Skeletal muscle cell (primary cell): ENCODE measurements at regions not wholly inside any gene's neighbourhood (a gene's known extent, or its start where the extent isn't known, plus 50 kb on each side); places are given as distances from the start of the nearest gene placed in this dataset.

ENCODE experiments used
- DNase-seq: peaks from one replicate; pipeline ENCODE4 v3.0.0-alpha.2; 2010; ENCODE audit warnings: low read depth
- H3K4me3 ChIP-seq: 2 replicates; pipeline ENCODE4 v1.5.1; 2011; ENCODE audit warnings: low read depth, mild to moderate bottlenecking, control low read depth, low read length, moderate library complexity

DNA sequence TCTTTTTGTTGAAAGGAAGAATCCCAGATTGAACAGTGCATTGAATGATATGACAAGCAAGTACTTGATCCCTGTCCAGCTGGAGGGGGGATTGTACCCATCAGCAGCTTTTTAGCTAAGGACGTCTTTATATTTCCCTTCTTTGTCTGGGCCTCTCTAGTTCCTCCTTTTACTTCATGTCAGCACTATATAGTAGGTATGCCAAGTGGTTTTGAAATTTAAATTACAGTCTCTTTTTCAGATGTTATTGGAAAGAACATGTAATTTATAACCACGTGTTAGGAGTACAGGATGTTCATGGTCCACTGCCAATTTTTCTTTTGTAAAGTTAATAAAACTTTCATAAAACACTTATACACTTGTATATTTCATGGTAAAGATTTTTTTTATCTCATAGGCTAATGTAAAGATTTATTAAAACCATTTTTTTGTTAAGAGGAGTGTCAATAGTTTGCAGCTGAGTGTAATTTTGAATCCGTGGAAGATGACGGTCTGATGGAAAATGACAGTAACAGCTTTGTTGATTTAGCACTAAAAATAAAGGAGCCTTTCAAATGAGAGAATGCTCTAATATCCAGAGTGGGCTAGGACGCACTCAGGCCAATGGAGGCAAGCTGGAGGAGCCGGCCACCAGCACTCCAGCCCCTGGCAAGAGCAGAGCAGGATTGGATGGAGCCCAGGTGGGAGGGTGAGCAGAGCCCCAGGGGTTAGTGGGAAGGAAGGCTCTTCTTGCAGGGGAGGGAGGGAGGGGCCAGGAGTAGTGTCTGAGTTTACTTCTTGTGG is 488.3 kb downstream of the INSC start:
- no peak overlapping the region for H3K4me3 ChIP-seq
- no peak for DNase-seq

DNA sequence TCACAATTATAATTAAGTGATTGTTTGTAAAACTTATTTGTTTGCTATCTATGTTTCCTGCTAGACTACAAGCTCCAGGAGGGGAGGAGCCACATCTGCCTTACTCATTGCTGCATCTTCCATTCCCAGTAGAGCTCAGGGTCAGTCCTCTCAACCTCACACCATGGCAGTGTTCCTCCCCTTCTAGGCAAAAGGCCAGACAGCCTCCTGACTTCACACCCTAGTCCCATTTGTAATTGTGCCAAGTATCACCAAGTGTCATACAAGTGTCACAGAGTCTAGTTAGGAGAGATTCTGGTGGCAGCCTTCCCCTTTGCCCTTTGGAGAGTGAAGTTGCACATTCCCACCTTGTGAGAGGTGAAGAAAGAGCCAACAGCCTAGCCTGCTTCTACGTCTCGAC is 490.4 kb downstream of the INSC start:
- DNase-seq: no peak
- H3K4me3 ChIP-seq: no peak overlapping the region

DNA sequence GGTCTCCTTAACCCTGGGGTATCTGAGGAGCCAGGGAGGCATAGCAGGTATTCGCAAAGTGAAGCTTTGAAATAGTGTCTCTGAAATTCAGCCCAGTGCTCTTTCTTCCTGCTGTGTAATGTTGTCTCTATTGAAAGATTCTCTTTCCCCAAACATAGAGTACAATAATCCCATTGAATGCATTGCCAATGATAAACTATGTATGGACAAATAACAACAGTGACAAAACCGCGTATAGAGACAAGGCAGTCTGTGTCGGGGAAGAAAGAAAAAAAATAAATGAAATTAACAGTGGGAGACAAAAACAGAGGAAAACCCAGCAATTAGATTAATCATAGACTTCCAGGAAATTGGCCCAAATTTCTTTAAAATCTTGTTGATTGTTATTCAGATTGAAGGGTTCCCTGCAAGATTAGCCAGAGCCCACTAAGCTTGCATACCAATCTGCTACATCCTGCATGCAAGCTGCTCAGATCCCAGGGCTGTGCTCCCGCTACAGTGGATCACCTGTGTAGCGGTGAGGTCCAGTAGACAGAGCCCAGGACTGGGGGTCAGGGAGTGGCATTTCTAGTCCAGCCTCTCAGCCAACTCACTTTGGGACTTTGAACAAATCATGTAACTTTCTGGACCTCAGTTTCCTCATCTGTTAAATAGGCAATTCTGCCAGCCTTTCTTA is 492.8 kb downstream of the INSC start:
- DNase-seq: no peak

DNA sequence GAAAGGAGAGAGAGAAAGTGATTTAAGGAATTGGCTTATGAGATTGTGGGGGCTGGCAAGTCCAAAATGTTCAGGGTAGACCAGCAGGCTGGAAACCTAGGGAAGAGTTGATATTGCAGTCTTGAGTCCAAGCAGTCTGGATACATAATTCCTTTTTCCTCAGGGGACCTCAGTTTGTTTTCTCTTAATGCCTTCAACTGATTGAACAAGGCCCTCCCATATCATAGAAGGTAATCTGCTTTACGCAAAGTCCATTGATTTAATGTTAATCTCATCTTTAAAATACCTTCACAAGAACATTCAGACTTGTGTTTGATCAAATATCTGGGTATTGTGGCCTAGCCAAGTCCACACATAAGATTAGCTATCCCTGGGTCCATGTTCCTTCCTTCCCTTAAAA is 494.7 kb downstream of the INSC start:
- H3K4me3 ChIP-seq: no peak overlapping the region
- no peak for DNase-seq

More for the DNA sequence above, 492.8 kb downstream of the INSC start:
- H3K4me3 ChIP-seq: no peak overlapping the region

DNA sequence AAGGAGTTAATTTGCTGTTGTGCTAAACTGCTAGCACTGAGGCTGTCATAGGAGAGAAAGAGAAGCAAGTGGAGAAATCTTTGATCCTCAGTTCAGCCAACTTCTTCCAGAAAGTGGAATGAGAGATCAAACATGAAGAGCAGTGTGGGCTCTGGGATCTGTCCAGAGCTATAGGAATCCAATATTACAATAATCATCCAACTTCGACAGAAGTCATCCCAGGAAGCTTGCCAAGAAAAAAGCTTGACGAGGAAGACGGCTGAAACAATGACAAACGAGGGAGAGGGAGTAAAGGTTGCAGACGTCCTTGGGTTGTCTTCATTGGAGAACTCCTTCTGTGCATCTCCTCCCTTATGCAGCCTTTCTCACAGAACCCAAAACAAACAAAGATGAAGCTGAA is 496.2 kb downstream of the INSC start:
- H3K4me3 ChIP-seq: no peak overlapping the region
- DNase-seq: no peak

DNA sequence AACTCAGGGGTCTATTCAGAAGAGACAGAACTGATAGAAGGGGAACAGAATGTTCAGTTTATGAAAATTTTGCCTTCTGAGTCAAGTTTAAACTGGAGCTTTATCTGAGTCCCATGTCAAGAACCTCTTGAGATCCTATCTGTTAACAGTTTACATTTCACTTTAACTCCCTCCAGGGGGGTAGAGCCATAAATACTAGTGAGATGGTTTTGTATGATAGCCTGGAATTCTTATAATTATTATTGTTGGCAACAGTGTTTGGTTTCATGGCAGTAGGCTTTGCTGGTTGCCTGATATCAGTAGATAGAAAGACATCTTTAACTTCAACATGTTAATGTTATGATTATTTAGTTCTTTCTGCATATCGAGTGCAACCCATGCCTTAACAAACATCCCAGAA is 498.5 kb downstream of the INSC start:
- no peak for DNase-seq
- H3K4me3 ChIP-seq: no peak overlapping the region

DNA sequence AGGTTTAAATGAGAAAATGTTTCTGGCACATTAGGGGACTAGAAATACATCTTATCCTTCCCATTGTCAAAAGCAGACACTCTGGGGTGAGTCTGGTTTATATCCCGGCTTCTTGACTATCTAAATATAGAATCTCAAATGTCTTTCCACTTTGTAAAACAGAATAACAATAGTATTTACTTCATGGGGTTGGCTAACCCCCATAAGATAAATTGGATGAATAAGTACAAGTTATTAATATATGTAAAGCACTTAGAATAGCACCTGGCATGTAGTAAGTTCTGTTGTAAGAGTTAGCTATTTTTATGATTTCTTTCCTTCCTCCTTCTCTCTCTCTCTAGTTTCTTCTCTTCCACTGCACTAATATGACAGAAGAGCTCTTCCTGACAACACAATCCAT is 499.1 kb downstream of the INSC start:
- no peak overlapping the region for H3K4me3 ChIP-seq
- no peak for DNase-seq

DNA sequence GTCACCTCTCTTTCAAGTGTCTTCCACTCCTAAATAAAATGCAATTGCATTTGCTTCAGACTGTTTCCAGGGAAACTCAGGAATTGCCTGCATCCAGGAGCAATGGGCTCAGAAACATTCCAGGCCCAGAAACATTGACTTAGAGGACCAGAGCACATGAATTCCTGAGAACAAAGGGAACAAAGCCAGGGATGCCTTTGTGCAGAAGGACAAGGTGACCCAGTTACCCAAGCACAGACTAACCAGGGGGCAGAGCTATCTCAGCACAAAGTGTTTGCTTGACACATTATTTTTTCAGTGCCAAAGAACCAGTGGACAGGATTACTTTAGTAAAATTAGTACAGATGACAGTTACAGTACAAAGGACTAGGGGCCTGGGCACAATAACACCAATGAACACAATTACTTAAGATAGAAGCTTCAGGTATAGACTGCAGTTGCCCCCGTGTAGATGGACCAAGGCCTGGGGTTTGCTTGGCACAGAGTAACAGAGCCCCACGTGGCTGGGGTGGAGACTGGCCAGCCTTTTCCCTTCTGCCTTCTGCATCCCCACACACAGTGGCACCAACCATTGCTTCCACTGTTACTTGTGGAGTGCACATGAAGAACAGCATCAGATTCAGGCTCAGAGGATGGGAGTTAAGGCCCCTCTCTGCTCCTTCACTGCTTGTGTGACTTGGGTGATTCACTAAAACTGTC is 500.8 kb downstream of the INSC start:
- no peak for DNase-seq
- H3K4me3 ChIP-seq: no peak overlapping the region

DNA sequence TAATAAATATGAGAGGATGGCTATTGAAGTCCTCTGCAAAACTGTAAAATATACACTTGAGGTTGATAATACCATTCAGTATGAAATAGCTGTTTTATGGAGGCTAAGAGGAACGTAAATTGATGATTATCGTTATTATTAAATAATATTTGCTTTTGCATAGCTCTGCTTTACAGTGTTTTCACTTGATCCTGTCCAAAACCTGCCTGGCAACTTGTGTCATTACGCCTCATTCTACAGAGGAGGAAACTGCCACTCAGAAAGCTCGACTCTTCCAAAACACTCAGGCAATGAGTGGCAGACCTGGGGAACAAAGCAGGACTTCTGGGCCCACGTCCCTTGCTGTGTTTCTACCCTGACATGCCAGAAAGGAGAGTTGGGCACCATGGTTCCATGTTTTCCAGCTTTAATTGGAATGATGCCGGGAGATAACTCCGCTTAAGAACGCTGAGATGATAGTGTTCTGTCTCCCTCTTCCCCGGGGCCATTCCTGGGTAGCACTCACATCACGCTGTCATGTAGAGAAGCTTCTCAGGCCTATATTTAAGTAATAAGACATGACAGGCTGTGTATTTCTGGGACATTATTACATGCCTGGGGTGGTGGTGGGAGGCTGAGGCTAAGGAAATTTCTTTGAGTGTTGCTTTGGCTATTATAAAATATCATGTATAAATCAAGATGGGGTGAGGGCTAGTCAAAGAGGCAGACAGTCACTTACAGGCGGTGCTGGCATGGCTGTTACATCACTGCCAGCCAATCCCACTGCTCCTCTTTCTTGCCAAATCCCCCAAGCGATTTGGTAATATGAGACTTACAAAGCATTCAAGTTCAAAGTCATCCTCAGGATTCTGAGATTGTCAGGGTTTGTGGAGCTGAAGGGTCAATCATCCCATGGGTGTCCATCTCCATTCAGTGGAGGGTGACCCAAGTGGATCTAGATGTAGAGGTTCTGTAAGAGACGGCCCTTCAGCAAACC is 501.7 kb downstream of the INSC start:
- DNase-seq: no peak
- H3K4me3 ChIP-seq: no peak overlapping the region

DNA sequence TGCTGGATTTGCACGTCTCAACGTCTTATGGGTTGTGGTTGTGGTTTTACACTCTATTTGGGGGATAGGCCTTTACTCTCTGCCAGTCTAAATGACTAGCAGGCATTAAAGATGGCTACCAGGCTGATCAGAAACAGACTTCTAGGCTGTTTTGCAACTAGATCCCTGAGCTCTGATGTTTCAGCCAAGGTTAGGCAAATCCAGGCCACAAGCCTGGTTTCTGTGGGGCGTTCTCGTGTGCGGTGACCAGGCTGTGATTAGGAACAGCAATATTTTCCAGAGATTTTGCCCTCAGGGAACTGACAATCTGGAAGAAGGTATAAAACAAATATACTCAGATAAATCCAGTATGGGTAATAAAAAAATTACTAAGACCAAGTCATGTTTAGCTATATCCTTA is 502.4 kb downstream of the INSC start:
- H3K4me3 ChIP-seq: no peak overlapping the region
- no peak for DNase-seq

DNA sequence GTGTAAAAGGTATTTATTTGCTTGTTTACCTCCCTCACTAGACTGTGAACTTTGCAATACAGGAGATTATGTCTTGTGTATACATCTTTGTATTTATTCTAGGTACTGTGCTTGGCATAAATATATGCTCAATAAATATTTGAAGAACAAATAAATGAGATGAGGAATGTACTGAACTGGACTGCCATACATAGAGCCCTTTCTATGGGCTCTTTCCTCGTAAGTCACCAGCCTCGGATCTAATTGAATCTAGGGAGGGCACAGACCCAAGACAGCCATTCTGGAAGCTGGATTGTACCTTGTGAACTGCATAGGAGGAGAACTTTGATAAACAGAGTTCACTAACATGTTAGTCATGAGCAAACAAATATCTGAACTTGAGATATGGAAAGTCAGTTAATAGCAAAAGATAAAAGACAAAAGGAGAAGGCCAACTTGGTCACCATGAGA is 503.9 kb downstream of the INSC start:
- H3K4me3 ChIP-seq: no peak overlapping the region
- no peak for DNase-seq

DNA sequence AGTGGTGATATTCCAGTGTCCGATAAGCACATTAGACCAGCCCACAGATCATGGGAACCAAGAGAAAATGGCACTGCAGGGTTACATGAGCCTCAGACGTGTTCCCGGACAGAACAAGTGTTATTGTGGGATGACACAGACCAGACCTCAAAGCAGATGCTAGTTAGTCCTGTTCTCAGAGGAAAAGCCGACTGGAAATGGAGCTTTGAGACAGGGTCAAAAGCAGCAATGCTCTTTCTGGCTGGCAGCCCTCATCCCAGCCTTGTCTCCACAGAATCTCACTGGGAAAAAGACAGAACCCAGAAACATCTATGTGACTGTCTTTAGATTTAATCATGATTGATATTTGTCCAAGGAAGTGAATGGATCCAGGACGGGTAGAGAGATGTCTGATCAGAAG is 506.8 kb downstream of the INSC start:
- no peak overlapping the region for H3K4me3 ChIP-seq
- no peak for DNase-seq

DNA sequence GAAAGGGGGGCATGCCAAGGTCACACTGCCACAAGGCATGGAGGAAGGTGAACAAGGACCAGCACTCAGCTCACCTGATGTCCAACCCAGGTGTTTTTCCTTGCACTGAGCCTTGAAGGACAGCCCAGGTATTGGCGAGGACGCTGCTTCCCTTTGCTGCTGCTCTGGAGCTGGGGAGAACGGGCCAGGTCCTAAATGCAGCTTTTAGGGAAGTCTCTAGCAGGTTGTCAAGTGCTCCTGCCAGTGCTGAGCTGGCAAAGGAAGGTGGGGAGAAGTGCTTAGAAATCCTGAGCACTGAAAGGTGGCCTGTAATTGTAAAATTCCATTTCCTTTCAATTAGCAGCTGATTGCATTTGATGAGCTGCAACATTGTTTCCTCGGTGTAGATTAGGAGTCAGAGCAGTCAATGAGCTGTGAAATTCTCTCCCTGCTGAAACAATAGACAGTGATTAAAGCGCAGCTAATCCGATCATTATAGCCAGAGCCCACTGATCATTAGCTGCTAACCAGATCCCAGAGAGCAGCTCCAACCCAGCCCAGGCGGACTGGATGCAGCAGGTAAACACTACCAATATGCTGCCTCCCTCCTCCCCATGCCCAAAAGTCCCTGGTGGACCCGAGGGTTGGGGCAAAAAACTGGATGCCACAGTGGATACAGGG is 507.6 kb downstream of the INSC start:
- no peak for DNase-seq
- H3K4me3 ChIP-seq: no peak overlapping the region

DNA sequence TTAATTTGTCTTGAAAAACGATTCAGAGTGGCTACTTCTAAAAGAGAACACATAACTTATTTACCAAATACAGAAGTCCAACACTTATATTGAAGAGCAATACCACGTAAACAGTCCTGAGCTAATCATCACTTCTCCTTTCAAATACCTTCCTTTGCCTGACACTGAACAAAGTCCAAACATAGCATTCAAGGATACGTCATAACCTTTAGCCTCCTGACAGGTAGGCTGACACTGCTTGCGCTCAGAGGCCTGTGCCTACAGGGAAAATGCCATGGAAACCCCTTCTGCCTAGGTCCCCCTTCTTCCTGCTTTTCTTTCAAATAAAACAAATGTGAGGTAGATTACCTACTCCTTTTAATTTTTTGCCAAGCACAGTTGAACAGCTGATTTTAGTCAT is 510.0 kb downstream of the INSC start:
- DNase-seq: no peak
- no peak overlapping the region for H3K4me3 ChIP-seq

DNA sequence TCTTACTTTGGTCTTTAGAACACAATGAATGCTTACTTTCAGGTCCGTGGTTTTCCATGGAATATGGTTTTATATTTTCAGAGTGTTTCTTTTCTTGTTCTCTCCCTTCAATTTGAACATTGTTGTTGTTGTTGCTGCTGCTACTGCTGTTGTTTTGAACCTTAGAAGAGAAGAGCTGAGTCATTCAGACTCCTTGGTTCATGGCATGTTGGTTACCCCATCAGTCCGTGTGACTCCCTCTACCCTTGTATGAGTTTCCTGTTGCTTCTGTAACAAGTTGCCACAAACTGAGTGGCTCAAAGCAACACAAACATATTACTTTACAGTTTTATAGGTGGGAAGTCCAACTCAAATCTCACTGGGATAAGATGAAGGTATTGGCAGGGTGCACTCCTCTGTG is 511.0 kb downstream of the INSC start:
- DNase-seq: no peak
- no peak overlapping the region for H3K4me3 ChIP-seq

DNA sequence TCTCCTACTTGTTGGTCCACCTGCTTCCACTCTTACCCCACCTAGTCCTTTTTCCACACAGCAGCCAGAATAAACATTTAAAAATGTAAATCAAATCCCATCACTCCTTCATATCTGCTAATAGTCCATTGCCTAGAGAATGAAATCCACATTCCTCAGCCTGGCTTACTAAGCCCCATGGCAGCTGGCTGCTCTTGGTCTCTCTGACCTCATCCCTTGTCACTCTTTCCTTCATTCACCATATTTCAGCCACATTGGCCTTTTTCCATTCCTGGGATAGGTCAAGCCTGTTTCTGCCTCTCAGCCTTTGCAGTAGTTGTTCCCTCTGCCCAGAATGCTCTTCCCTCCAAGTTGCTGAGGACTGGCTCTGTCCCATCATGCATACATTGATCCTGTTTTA is 512.8 kb downstream of the INSC start:
- DNase-seq: no peak
- H3K4me3 ChIP-seq: no peak overlapping the region

DNA sequence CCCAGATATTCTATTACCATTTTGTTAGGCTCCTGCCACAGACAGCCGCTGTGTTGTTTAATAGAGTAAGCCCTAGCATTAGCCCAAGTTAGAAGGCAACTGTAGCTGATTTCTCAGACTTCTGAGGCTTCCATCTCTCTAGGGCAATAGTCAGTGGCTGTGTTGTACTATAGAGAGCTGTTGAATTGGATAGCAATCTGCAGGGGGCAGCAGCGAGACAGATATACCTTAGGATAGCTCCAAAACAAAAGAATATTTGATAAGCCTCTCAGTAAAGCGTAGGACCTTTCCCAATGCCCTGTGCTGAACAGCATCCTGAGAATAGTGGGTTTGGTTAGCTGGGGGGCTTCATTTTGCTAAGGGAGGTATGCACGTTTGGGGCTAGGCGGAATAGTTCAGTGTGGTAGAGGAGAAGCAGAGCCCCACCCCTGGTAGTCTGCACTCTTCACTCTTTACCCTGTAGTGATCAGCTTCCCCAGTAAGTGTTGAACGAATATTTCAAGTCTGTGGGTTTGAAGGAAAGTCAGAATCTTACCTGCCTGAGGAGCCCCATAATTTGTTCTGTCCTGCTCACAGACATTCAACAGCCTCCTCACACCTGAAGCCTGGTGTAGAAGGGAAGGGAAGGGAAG is 515.1 kb downstream of the INSC start:
- no peak for DNase-seq
- H3K4me3 ChIP-seq: no peak overlapping the region

DNA sequence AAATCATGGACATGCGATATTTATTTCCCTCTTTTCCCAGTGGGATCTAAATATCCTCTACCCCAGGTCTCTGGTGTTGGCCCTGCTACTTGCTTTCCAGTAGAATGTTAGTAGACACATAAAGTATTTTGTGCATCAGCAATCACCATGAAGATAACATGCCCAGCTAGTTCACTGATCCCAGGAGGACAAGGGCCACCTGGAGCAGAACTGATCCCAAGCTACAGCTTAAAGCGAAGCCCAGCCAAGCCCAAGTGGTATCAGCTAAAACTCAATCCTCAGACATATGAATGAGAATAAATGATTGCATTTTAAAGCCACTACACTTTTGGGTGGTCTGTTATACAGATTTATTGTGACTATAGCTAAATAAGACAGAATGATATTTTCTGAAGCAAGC is 516.2 kb downstream of the INSC start:
- no peak for DNase-seq
- H3K4me3 ChIP-seq: no peak overlapping the region

DNA sequence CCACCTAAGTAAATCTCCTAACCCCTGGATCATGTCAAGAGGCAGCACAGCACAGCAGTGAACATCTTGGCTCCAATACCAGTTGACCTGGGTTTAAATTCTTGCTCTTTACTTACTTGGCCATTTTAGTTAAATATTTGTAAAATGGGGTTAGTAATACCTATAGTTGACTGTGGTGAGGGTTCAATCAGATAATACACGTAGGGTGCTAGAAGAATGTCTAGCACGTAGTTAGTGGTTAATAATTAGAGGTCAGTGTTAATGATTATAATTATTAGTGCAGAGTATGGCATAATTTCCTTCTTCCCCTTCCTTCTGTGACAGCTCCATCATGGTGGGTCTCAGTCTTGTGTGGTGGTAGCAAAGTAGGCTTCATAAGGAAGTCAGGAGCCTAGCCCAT is 520.8 kb downstream of the INSC start:
- H3K4me3 ChIP-seq: no peak overlapping the region
- no peak for DNase-seq
